GM23338 (cell line): ENCODE measurements at regions not wholly inside any gene's neighbourhood (a gene's known extent, or its start where the extent isn't known, plus 50 kb on each side); places are given as distances from the start of the nearest gene placed in this dataset.

Source experiments
- ATAC-seq: fragments of 200-7000 bp; cut with Tn5 transposase; 3 replicates; pipeline ENCODE4 v1.9.1; 2020
- DNase-seq: peaks from one replicate; pipeline ENCODE4 v3.0.0-alpha.2; 2015; ENCODE audit warnings: low spot score
- H2AFZ ChIP-seq: fragments of 200-600 bp; sonication (generic); 2 replicates; pipeline ENCODE4 v1.8.0; 2016; ENCODE audit warnings: antibody characterized with exemption, mild to moderate bottlenecking, moderate library complexity
- H3F3A ChIP-seq: fragments of 200-600 bp; sonication (generic); replicated peaks from 2 replicates; pipeline ENCODE4 v1.8.0; 2017; ENCODE audit warnings: antibody characterized with exemption, mixed run types, low read depth
- H3K27ac ChIP-seq: fragments of 200-600 bp; sonication (generic); 2 replicates; pipeline ENCODE4 v1.6.1; 2016; ENCODE audit warnings: low read depth
- H3K27me3 ChIP-seq: fragments of 200-600 bp; sonication (generic); 2 replicates; pipeline ENCODE4 v1.8.0; 2016; ENCODE audit warnings: mild to moderate bottlenecking, mixed run types, moderate library complexity; ENCODE audit not compliant: insufficient read depth
- H3K36me3 ChIP-seq: fragments of 200-600 bp; sonication (generic); 2 replicates; pipeline ENCODE4 v1.8.0; 2016; ENCODE audit warnings: mild to moderate bottlenecking; ENCODE audit not compliant: insufficient read depth
- H3K4me1 ChIP-seq: fragments of 200-600 bp; sonication (generic); 2 replicates; pipeline ENCODE4 v1.8.0; 2016; ENCODE audit warnings: mild to moderate bottlenecking, moderate library complexity; ENCODE audit not compliant: insufficient read depth
- H3K4me2 ChIP-seq: fragments of 200-600 bp; sonication (generic); 2 replicates; pipeline ENCODE4 v1.7.1; 2017; ENCODE audit warnings: mixed run types
- H3K4me3 ChIP-seq: fragments of 200-600 bp; sonication (generic); 2 replicates; pipeline ENCODE4 v1.6.1; 2016; ENCODE audit warnings: mixed run types
- H3K79me2 ChIP-seq: fragments of 200-600 bp; sonication (generic); replicated peaks from 2 replicates; pipeline ENCODE4 v1.8.0; 2017; ENCODE audit warnings: mild to moderate bottlenecking; ENCODE audit not compliant: insufficient read depth
- H3K9me2 ChIP-seq: fragments of 200-600 bp; sonication (generic); 2 replicates; pipeline ENCODE4 v1.8.0; 2017; ENCODE audit not compliant: insufficient read depth
- H4K20me1 ChIP-seq: fragments of 200-600 bp; sonication (generic); replicated peaks from 2 replicates; pipeline ENCODE4 v1.8.0; 2017; ENCODE audit warnings: mild to moderate bottlenecking; ENCODE audit not compliant: insufficient read depth
- H3K27ac Mint-ChIP-seq: 2 replicates; pipeline ENCODE4 v1.8.0; 2020; ENCODE audit warnings: inconsistent platforms, mild to moderate bottlenecking, moderate library complexity, mixed read lengths
- H3K27me3 Mint-ChIP-seq: 3 replicates; pipeline ENCODE4 v1.8.0; 2022; ENCODE audit warnings: low read depth, mild to moderate bottlenecking, moderate library complexity, mixed read lengths, inconsistent platforms; ENCODE audit not compliant: insufficient read depth, poor library complexity
- H3K36me3 Mint-ChIP-seq: 3 replicates; pipeline ENCODE4 v1.8.0; 2021; ENCODE audit warnings: low read depth, mild to moderate bottlenecking, inconsistent platforms, moderate library complexity, mixed read lengths
- H3K4me1 Mint-ChIP-seq: 3 replicates; pipeline ENCODE4 v1.8.0; 2020; ENCODE audit warnings: mild to moderate bottlenecking, inconsistent platforms, mixed read lengths
- H3K4me3 Mint-ChIP-seq: 3 replicates; pipeline ENCODE4 v1.8.0; 2021; ENCODE audit warnings: moderate library complexity, mild to moderate bottlenecking, inconsistent platforms, mixed read lengths
- H3K9me3 Mint-ChIP-seq: 3 replicates; pipeline ENCODE4 v1.8.0; 2020; ENCODE audit warnings: moderate library complexity, mild to moderate bottlenecking, inconsistent platforms, mixed read lengths
- CREB1 ChIP-seq: fragments of 250-450 bp; sonication (Bioruptor Pico); IDR thresholded peaks from 2 replicates; pipeline ENCODE4 v1.5.0; 2020; ENCODE audit warnings: low read depth, mild to moderate bottlenecking, moderate library complexity
- EZH2 ChIP-seq: fragments of 200-600 bp; sonication (generic); IDR thresholded peaks from one replicate; pipeline ENCODE4 v1.8.0; 2017; ENCODE audit warnings: antibody characterized with exemption, mild to moderate bottlenecking, low read depth; ENCODE audit not compliant: unreplicated experiment
- EZH2phosphoT487 ChIP-seq: fragments of 200-600 bp; sonication (generic); IDR thresholded peaks from one replicate; pipeline ENCODE4 v1.8.1; 2018; ENCODE audit warnings: antibody characterized with exemption; ENCODE audit not compliant: unreplicated experiment
- JUNB ChIP-seq: IDR thresholded peaks from one replicate; pipeline ENCODE4 v1.6.1; 2016; ENCODE audit warnings: antibody characterized with exemption; ENCODE audit not compliant: unreplicated experiment
- NANOG ChIP-seq: IDR thresholded peaks from 2 replicates; pipeline ENCODE4 v1.6.1; 2016; ENCODE audit warnings: antibody characterized with exemption, borderline replicate concordance
- POLR2AphosphoS5 ChIP-seq: IDR thresholded peaks from 2 replicates; pipeline ENCODE4 v1.6.1; 2016; ENCODE audit warnings: antibody characterized with exemption, low read depth
- REST ChIP-seq: IDR thresholded peaks from one replicate; pipeline ENCODE4 v1.6.1; 2018; ENCODE audit warnings: antibody characterized with exemption; ENCODE audit not compliant: unreplicated experiment
- STAT1 ChIP-seq: IDR thresholded peaks from one replicate; pipeline ENCODE4 v1.6.1; 2016; ENCODE audit warnings: antibody characterized with exemption; ENCODE audit not compliant: unreplicated experiment
- ZNF114 ChIP-seq: fragments of 250-450 bp; sonication (Bioruptor Pico); IDR thresholded peaks from 2 replicates; pipeline ENCODE4 v1.5.0; 2020; ENCODE audit warnings: mild to moderate bottlenecking, moderate library complexity
- ZNF331 ChIP-seq: fragments of 250-450 bp; sonication (Bioruptor Pico); IDR thresholded peaks from 2 replicates; pipeline ENCODE4 v1.5.0; 2020; ENCODE audit warnings: low read depth, mild to moderate bottlenecking, moderate library complexity
- TF ChIP-seq, protein P1 (sequence below), 2 experiments: fragments of 200-600 bp in 1 of 2; sonication (generic) in 1 of 2; conservative IDR thresholded peaks; 2 replicates each; pipeline versions ENCODE4 v1.5.1 to v1.6.1; 2016 to 2017; ENCODE audit warnings: antibody characterized with exemption in 2 of 2, low read depth in 2 of 2, mild to moderate bottlenecking in 2 of 2, moderate library complexity in 1 of 2
- TF ChIP-seq, protein P2 (sequence below): fragments of 250-450 bp; sonication (Bioruptor Pico); IDR thresholded peaks from 2 replicates; pipeline ENCODE4 v1.5.0; 2020; ENCODE audit warnings: mild to moderate bottlenecking, moderate library complexity

DNA sequence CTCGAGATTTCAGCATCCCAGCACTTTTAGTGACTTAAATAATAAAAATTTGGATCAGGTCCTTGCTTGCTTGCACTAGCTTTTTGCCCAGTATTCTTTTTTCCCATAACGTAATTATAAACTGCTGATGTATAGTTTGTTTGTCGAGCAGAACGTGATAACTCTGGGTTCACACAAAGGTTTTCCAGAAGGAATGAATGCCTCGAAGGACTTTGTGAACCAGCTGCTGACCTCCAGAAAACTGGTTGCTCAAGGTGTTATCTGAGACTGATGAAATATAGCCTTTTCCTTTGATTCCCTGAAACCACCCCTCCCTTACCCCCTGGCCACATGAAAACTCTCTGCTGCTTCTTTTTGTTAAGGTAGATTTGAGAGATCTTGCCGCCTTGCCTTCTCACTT is 229.1 kb upstream of the CARD18 start (continued):
- TF ChIP-seq, protein P1, sequence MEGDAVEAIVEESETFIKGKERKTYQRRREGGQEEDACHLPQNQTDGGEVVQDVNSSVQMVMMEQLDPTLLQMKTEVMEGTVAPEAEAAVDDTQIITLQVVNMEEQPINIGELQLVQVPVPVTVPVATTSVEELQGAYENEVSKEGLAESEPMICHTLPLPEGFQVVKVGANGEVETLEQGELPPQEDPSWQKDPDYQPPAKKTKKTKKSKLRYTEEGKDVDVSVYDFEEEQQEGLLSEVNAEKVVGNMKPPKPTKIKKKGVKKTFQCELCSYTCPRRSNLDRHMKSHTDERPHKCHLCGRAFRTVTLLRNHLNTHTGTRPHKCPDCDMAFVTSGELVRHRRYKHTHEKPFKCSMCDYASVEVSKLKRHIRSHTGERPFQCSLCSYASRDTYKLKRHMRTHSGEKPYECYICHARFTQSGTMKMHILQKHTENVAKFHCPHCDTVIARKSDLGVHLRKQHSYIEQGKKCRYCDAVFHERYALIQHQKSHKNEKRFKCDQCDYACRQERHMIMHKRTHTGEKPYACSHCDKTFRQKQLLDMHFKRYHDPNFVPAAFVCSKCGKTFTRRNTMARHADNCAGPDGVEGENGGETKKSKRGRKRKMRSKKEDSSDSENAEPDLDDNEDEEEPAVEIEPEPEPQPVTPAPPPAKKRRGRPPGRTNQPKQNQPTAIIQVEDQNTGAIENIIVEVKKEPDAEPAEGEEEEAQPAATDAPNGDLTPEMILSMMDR (conservative IDR thresholded peaks at IDR 0.05; ENCODE audit: low read depth in 2 of 2) = no peak
- no peak for TF ChIP-seq STAT1
- TF ChIP-seq CREB1 = no peak
- TF ChIP-seq ZNF331 (CRISPR knock-in tag) = no peak
- TF ChIP-seq REST = no peak
- TF ChIP-seq EZH2phosphoT487 = no peak

DNA sequence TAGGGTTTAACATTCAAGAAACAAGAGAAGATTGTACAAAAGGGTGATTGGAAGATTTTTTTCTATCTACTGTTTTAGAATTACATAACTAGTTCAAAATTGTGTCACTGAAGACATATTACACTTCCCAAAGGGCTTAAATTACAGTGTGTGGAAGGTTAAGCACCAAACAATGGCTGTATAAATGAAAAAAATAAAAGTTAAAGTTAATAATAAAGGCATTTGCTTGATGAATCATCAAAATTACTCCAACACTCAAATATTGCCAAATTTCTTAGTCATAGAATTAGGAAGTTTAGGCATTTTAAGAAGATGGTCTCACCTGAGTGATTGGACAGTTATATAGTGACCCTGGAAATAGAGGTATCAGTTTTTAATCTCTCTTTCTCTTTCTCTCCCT is 227.6 kb upstream of the CARD18 start:
- Histone ChIP-seq H3K27me3 (no peaks in the 10 kb centered on the region), H4K20me1 (no peaks in the 10 kb centered on the region), H3K79me2 (no peaks in the 10 kb centered on the region), H3K27ac (no peak overlapping the region), H2AFZ (no peak overlapping the region), H3K4me2 (no peak overlapping the region), H3F3A (no peaks in the 10 kb centered on the region), H3K4me1 (no peaks in the 10 kb centered on the region), H3K9me2 (no peaks in the 10 kb centered on the region), H3K4me3 (no peak overlapping the region), H3K36me3 (no peaks in the 10 kb centered on the region)
- H3K27me3 Mint-ChIP-seq = no peaks in the 10 kb centered on the region
- peaks cover 4% of the 10 kb centered on the region; the same call in 2 of the 3 replicates for H3K4me1 Mint-ChIP-seq
- ATAC-seq (no peak), DNase-seq (no peak)
- H3K4me3 Mint-ChIP-seq = no peak overlapping the region
- H3K36me3 Mint-ChIP-seq = no peaks in the 10 kb centered on the region
- no peaks in the 10 kb centered on the region for H3K9me3 Mint-ChIP-seq
- H3K27ac Mint-ChIP-seq = no peak overlapping the region
- TF ChIP-seq STAT1 (no peak), JUNB (no peak), ZNF114 (CRISPR knock-in tag) (no peak), ZNF331 (CRISPR knock-in tag) (no peak), POLR2AphosphoS5 (no peak), NANOG (no peak), EZH2 (no peak)
- TF ChIP-seq, protein P2, sequence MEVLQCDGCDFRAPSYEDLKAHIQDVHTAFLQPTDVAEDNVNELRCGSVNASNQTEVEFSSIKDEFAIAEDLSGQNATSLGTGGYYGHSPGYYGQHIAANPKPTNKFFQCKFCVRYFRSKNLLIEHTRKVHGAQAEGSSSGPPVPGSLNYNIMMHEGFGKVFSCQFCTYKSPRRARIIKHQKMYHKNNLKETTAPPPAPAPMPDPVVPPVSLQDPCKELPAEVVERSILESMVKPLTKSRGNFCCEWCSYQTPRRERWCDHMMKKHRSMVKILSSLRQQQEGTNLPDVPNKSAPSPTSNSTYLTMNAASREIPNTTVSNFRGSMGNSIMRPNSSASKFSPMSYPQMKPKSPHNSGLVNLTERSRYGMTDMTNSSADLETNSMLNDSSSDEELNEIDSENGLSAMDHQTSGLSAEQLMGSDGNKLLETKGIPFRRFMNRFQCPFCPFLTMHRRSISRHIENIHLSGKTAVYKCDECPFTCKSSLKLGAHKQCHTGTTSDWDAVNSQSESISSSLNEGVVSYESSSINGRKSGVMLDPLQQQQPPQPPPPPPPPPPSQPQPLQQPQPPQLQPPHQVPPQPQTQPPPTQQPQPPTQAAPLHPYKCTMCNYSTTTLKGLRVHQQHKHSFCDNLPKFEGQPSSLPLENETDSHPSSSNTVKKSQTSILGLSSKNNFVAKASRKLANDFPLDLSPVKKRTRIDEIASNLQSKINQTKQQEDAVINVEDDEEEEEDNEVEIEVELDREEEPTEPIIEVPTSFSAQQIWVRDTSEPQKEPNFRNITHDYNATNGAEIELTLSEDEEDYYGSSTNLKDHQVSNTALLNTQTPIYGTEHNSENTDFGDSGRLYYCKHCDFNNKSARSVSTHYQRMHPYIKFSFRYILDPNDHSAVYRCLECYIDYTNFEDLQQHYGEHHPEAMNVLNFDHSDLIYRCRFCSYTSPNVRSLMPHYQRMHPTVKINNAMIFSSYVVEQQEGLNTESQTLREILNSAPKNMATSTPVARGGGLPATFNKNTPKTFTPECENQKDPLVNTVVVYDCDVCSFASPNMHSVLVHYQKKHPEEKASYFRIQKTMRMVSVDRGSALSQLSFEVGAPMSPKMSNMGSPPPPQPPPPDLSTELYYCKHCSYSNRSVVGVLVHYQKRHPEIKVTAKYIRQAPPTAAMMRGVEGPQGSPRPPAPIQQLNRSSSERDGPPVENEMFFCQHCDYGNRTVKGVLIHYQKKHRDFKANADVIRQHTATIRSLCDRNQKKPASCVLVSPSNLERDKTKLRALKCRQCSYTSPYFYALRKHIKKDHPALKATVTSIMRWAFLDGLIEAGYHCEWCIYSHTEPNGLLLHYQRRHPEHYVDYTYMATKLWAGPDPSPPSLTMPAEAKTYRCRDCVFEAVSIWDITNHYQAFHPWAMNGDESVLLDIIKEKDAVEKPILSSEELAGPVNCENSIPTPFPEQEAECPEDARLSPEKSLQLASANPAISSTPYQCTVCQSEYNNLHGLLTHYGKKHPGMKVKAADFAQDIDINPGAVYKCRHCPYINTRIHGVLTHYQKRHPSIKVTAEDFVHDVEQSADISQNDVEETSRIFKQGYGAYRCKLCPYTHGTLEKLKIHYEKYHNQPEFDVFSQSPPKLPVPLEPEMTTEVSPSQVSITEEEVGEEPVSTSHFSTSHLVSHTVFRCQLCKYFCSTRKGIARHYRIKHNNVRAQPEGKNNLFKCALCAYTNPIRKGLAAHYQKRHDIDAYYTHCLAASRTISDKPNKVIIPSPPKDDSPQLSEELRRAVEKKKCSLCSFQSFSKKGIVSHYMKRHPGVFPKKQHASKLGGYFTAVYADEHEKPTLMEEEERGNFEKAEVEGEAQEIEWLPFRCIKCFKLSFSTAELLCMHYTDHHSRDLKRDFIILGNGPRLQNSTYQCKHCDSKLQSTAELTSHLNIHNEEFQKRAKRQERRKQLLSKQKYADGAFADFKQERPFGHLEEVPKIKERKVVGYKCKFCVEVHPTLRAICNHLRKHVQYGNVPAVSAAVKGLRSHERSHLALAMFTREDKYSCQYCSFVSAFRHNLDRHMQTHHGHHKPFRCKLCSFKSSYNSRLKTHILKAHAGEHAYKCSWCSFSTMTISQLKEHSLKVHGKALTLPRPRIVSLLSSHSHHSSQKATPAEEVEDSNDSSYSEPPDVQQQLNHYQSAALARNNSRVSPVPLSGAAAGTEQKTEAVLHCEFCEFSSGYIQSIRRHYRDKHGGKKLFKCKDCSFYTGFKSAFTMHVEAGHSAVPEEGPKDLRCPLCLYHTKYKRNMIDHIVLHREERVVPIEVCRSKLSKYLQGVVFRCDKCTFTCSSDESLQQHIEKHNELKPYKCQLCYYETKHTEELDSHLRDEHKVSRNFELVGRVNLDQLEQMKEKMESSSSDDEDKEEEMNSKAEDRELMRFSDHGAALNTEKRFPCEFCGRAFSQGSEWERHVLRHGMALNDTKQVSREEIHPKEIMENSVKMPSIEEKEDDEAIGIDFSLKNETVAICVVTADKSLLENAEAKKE = no peak
- TF ChIP-seq, protein P1 (conservative IDR thresholded peaks at IDR 0.05; ENCODE audit: low read depth in 2 of 2) = no peak
